Activated CD4-positive, CD25-positive, alpha-beta regulatory T cell treated with anti-CD3 and anti-CD28 coated beads, Interleukin-2, amount 50 U/mL, for 24 hours (primary cell): ENCODE measurements at regions not wholly inside any gene's neighbourhood (a gene's known extent, or its start where the extent isn't known, plus 50 kb on each side); places are given as distances from the start of the nearest gene placed in this dataset.
"Not testable (repeated sequence)": the region's sequence is repeated elsewhere in the genome, so short reads cannot be mapped to it uniquely, and the experiment has no call there.

Experiments used
- ATAC-seq, 2 donors: fragments of 150-1000 bp; cut with Tn5 transposase; one replicate each; pipeline ENCODE4 v1.10.0; 2021; ENCODE audit warnings: mild to moderate bottlenecking in 1 of 2, moderate library complexity in 1 of 2

GRCh38 chr11:110866081-110866480 is 153.8 kb upstream of the ARHGAP20 start:
- no peak for ATAC-seq

GRCh38 chr11:110862407-110862806 is 150.2 kb upstream of the ARHGAP20 start:
- no peak for ATAC-seq

GRCh38 chr11:110860461-110860860 is 148.2 kb upstream of the ARHGAP20 start:
- no peak for ATAC-seq

- no peak for ATAC-seq
These were observed 147.8 kb upstream of the ARHGAP20 start for GRCh38 chr11:110859998-110860397.

GRCh38 chr11:110859240-110859840 is 147.1 kb upstream of the ARHGAP20 start:
- ATAC-seq: no peak

- ATAC-seq: peak in 1 of 2 donors; percentile 41
These were observed 146.3 kb upstream of the ARHGAP20 start for GRCh38 chr11:110858547-110858921.

GRCh38 chr11:110857892-110858546 is 145.8 kb upstream of the ARHGAP20 start:
- ATAC-seq: no peak

GRCh38 chr11:110856996-110857812 is 145.0 kb upstream of the ARHGAP20 start:
- no peak for ATAC-seq

GRCh38 chr11:110856340-110856739 is 144.1 kb upstream of the ARHGAP20 start:
- ATAC-seq: no peak

GRCh38 chr11:110855191-110855590 is 143.0 kb upstream of the ARHGAP20 start:
- no peak for ATAC-seq

- no peak for ATAC-seq
These were observed 140.8 kb upstream of the ARHGAP20 start for GRCh38 chr11:110852921-110853490.

GRCh38 chr11:110850846-110851245 is 138.6 kb upstream of the ARHGAP20 start:
- no peak for ATAC-seq

GRCh38 chr11:110843053-110843452 is 130.8 kb upstream of the ARHGAP20 start:
- not testable (repeated sequence) for ATAC-seq

- ATAC-seq: no peak
These were observed 126.6 kb upstream of the ARHGAP20 start for GRCh38 chr11:110838808-110839207.

- no peak for ATAC-seq
These were observed 125.4 kb upstream of the ARHGAP20 start for GRCh38 chr11:110837603-110838002.

- ATAC-seq: no peak
These were observed 122.9 kb upstream of the ARHGAP20 start for GRCh38 chr11:110835106-110835505.

GRCh38 chr11:110833033-110833484 is 120.8 kb upstream of the ARHGAP20 start:
- peak; percentile 56 to 61 for ATAC-seq

- ATAC-seq: no peak
These were observed 120.3 kb upstream of the ARHGAP20 start for GRCh38 chr11:110832539-110832938.

GRCh38 chr11:110832080-110832479 is 119.8 kb upstream of the ARHGAP20 start:
- ATAC-seq: no peak

- ATAC-seq: no peak
These were observed 118.5 kb upstream of the ARHGAP20 start for GRCh38 chr11:110830747-110831146.

- ATAC-seq: no peak
These were observed 118.1 kb upstream of the ARHGAP20 start for GRCh38 chr11:110830344-110830743.

GRCh38 chr11:110829873-110830272 is 117.6 kb upstream of the ARHGAP20 start:
- ATAC-seq: no peak

GRCh38 chr11:110828086-110828485 is 115.8 kb upstream of the ARHGAP20 start:
- ATAC-seq: no peak
